Body of pancreas (tissue), 4 donors: ENCODE measurements at regions not wholly inside any gene's neighbourhood (a gene's known extent, or its start where the extent isn't known, plus 50 kb on each side); places are given as distances from the start of the nearest gene placed in this dataset.
"Not testable (repeated sequence)": the region's sequence is repeated elsewhere in the genome, so short reads cannot be mapped to it uniquely, and the experiment has no call there.

Experiments
- ATAC-seq: fragments of 150-250 bp; one replicate; pipeline ENCODE4 v1.9.1; 2016
- DNase-seq, 4 donors: peaks; one replicate each; pipeline ENCODE4 v3.0.0-alpha.2; 2019
- H3K27ac ChIP-seq, 4 donors: fragments of 200-600 bp; sonication (generic); 1 replicate in 3 of 4; 2 replicates in 1 of 4; pipeline versions ENCODE4 v1.5.1 to v1.6.1; 2016 to 2019; ENCODE audit warnings: mild to moderate bottlenecking in 1 of 4, mixed read lengths in 1 of 4, moderate library complexity in 1 of 4
- H3K27me3 ChIP-seq, 2 donors: fragments of 200-600 bp; sonication (generic); one replicate each; pipeline ENCODE4 v1.6.0; 2016; ENCODE audit warnings: mild to moderate bottlenecking in 1 of 2
- H3K36me3 ChIP-seq, 2 donors: fragments of 200-600 bp; sonication (generic); replicated peaks in 1 of 2; 2 replicates each; pipeline ENCODE4 v1.5.1; 2016; ENCODE audit warnings: low read depth in 2 of 2; ENCODE audit not compliant: insufficient read depth in 1 of 2
- H3K4me1 ChIP-seq: fragments of 200-600 bp; sonication (generic); one replicate; pipeline ENCODE4 v1.6.0; 2016
- H3K4me3 ChIP-seq, 2 donors: fragments of 200-600 bp; sonication (generic); 1 replicate in 1 of 2; 2 replicates in 1 of 2; pipeline ENCODE4 v1.5.1; 2016 to 2019
- H3K9me3 ChIP-seq, 3 donors: fragments of 200-600 bp; sonication (generic); 1 replicate in 2 of 3; 2 replicates in 1 of 3; pipeline ENCODE4 v1.5.1; 2016
- CTCF ChIP-seq, 7 experiments: fragments of 450-650 bp in 4 of 7; fragments of 200-600 bp in 3 of 7; sonication (generic) in 3 of 7; IDR thresholded peaks; one replicate each; pipeline ENCODE4 v1.5.1; 2016 to 2019; ENCODE audit warnings: antibody characterized with exemption in 7 of 7
- POLR2A ChIP-seq, 3 donors: fragments of 450-650 bp; IDR thresholded peaks; one replicate each; pipeline ENCODE4 v1.6.1; 2016; ENCODE audit warnings: antibody characterized with exemption in 3 of 3, mild to moderate bottlenecking in 2 of 3
- WGBS, 2 donors: methylation state at CpG; one replicate each; pipeline ENCODE4 v1.1.5; 2017; 5-methylcytosine and 5-hydroxymethylcytosine counted together
- intact Hi-C: fragments of 100-400 bp; cut with DNase I; formaldehyde crosslinking; loops from one replicate; pipeline ENCODE4 v1.15.1; 2023

- H3K4me1 ChIP-seq, result no peaks in the 10 kb centered on the region
- H3K27ac ChIP-seq, result no peak overlapping the region
- no peak overlapping the region for H3K4me3 ChIP-seq
- no peaks in the 10 kb centered on the region for H3K36me3 ChIP-seq
- TF ChIP-seq CTCF (IDR thresholded peaks at IDR 0.05), result no peak
- no peak for TF ChIP-seq POLR2A (IDR thresholded peaks at IDR 0.05)
- no peaks in the 10 kb centered on the region for H3K27me3 ChIP-seq
- no peak for ATAC-seq
- 23 to 29% methylated on average over 3 of the region's 3 CpGs for WGBS, 2 donors
- H3K9me3 ChIP-seq, result no peaks in the 10 kb centered on the region
- intact Hi-C loops, result no loop called here
- DNase-seq, result no peak
These were observed 2051.0 kb downstream of the EFNA5 start for GRCh38 chr5:105619725-105620124.

GRCh38 chr5:105617436-105618215 is 2053.1 kb downstream of the EFNA5 start:
- no peak overlapping the region for H3K27ac ChIP-seq
- no peaks in the 10 kb centered on the region for H3K4me1 ChIP-seq
- 26 to 31% methylated on average over 2 of the region's 2 CpGs for WGBS, 2 donors
- ATAC-seq, result no peak
- H3K9me3 ChIP-seq, result no peaks in the 10 kb centered on the region
- no peak overlapping the region for H3K4me3 ChIP-seq
- intact Hi-C loops, result no loop called here
- H3K36me3 ChIP-seq, result no peaks in the 10 kb centered on the region
- TF ChIP-seq CTCF (IDR thresholded peaks at IDR 0.05), result no peak
- TF ChIP-seq POLR2A (IDR thresholded peaks at IDR 0.05), result no peak
- no peaks in the 10 kb centered on the region for H3K27me3 ChIP-seq
- DNase-seq, result no peak

GRCh38 chr5:105616599-105616998 is 2054.0 kb upstream of the NUDT12 start:
- 14 to 19% methylated on average over 2 of the region's 2 CpGs for WGBS, 2 donors
- no peaks in the 10 kb centered on the region for H3K9me3 ChIP-seq
- H3K27ac ChIP-seq, result no peak overlapping the region
- no peak for ATAC-seq
- DNase-seq, result no peak
- no peaks in the 10 kb centered on the region for H3K4me1 ChIP-seq
- H3K4me3 ChIP-seq, result no peak overlapping the region
- H3K27me3 ChIP-seq, result no peaks in the 10 kb centered on the region
- no peak for TF ChIP-seq CTCF (IDR thresholded peaks at IDR 0.05)
- TF ChIP-seq POLR2A (IDR thresholded peaks at IDR 0.05), result no peak
- intact Hi-C loops, result no loop called here
- no peaks in the 10 kb centered on the region for H3K36me3 ChIP-seq

GRCh38 chr5:105602406-105602805 is 2039.8 kb upstream of the NUDT12 start:
- H3K27ac ChIP-seq, intact Hi-C loops, DNase-seq, H3K4me1 ChIP-seq, H3K9me3 ChIP-seq, H3K36me3 ChIP-seq, H3K27me3 ChIP-seq, H3K4me3 ChIP-seq, ATAC-seq: not testable (repeated sequence)

- no peak for DNase-seq
- Histone ChIP-seq H3K9me3 (no peaks in the 10 kb centered on the region), H3K27me3 (no peaks in the 10 kb centered on the region), H3K36me3 (no peaks in the 10 kb centered on the region), H3K4me3 (no peak overlapping the region), H3K4me1 (no peaks in the 10 kb centered on the region), H3K27ac (no peak overlapping the region)
- no peak for ATAC-seq
- TF ChIP-seq CTCF (IDR thresholded peaks at IDR 0.05), result no peak
- no peak for TF ChIP-seq POLR2A (IDR thresholded peaks at IDR 0.05)
- intact Hi-C loops, result no loop called here
- 59 to 63% methylated on average over 6 of the region's 6 CpGs for WGBS, 2 donors
These were observed 2030.6 kb upstream of the NUDT12 start for GRCh38 chr5:105593011-105593760.
